GM18508 (cell line): ENCODE measurements at regions not wholly inside any gene's neighbourhood (a gene's known extent, or its start where the extent isn't known, plus 50 kb on each side); places are given as distances from the start of the nearest gene placed in this dataset.
"Not testable (repeated sequence)": the region's sequence is repeated elsewhere in the genome, so short reads cannot be mapped to it uniquely, and the experiment has no call there.

Source experiments
- ATAC-seq: cut with Tn5 transposase; IDR thresholded peaks from one replicate; pipeline ENCODE4 v1.9.1; 2021; ENCODE audit warnings: moderate number of reproducible peaks; ENCODE audit not compliant: insufficient read depth, unreplicated experiment

DNA sequence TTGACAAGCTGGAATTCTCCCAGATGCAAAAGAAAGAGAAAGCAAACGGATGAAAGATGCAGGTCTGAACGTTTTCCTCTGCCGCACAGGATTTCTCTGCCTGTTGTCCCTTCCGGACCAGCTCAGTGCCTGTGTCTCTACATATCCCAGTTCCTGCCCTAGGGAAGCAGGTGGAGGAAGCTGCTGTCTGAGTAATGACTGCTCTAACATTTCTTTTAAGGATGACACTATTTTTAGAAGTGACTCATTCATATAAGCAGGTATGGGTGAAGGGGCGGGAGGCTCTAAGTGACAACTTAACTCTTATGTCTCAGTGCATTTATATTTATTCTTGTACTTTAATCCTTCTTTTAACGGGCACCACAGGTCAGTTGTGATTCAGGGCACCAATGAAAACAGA lies 128.8 kb downstream of the SLC24A2 start:
- no peak for ATAC-seq

- ATAC-seq: no peak
Observed at GRCh38 chr9:19656704-19657103, 132.1 kb downstream of the SLC24A2 start.

- no peak for ATAC-seq
Observed at GRCh38 chr9:19651681-19652080, 137.2 kb downstream of the SLC24A2 start.

GRCh38 chr9:19650312-19650711 lies 138.5 kb downstream of the SLC24A2 start:
- no peak for ATAC-seq

DNA sequence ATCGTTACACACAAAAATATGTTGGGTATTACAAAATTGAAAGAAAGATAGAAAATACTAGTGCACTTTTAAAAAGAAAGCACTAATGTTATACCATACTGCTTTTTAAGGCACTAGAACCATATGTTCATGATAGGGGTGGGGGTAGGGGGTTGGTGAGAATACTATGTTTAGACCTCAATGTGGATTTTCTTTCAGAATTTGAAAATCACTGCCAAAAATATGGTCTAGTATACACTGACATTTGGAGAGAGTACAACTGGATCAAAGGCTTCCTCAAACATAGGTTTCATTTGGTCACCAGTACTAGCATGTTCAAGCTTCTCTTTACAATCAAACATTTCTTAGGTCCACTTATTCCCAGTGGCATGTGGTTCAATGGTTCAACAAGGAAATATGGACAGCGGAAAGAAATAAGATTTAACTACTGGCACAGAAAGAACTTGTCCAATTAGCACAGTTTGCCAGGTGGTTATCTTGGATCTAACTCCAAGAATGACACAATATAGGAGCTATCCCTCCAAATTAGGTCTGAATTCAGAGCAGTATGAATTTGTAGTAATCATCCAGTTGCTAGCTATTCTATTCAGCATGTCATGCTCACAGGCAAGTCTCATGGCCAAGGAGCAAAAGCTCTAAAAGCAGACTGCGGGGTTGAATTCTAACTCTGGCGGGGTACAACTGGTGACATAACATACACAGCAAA lies 139.3 kb downstream of the SLC24A2 start:
- ATAC-seq: no peak

DNA sequence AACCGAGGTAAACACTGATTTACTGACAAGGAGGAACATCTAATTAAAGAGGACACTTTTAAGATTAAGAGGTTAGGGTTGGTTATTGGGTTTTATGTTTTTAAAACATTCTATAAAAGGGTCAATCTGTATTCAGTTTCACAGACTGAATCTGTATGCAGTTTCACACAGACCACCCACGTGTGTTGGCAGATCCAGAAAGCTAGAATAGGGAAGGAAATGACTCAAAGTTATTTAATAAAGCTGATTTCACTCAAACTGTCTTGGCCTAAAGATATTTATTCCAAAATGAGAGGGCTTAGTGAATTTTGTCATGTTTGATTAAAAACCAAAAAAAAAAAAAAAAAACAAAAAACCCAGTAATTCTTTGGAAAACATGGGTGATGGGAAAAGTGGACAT lies 140.2 kb downstream of the SLC24A2 start:
- ATAC-seq: no peak

GRCh38 chr9:19643875-19644274 lies 145.0 kb downstream of the SLC24A2 start:
- no peak for ATAC-seq

GRCh38 chr9:19642256-19642655 lies 146.6 kb downstream of the SLC24A2 start:
- no peak for ATAC-seq

DNA sequence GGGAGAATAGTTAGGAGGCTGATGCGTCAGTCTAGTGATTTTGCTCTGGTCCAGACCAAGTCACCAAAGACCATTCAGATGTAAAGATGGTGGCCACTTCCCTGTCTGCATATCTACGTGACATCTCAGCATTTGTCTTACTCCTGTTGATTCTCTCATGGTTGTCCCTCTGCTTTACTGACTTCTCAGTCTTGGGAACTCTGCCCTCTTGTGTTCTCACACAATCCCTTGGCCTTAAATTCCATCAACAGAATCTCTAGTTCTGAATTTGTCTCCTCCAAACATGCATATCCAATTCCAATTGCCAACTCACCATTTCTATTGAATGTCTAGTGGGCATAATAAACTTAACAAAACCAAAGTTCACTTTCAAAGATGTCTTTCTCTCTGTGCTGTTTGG lies 147.8 kb downstream of the SLC24A2 start:
- no peak for ATAC-seq

- no peak for ATAC-seq
Observed at GRCh38 chr9:19640014-19640413, 148.8 kb downstream of the SLC24A2 start.

- ATAC-seq: no peak
Observed at GRCh38 chr9:19637084-19637483, 151.8 kb downstream of the SLC24A2 start.

DNA sequence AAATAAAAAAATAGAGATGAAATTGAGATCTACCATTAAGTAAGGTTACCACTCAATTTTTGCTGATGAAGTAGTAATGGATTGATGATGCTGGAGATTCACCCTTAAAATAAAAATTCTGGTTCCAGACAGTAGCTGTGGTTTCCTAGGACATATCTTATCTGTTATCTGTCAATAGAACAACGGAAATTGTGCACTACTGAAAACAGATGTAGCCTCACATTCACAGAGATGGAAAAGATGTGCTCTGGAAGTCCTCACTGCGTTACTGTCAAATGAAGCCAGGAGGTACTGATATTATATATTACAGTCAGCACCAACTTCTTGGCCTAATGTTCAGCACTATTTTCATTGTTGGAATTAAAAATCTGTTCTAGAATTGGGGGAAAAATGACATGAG lies 154.0 kb downstream of the SLC24A2 start:
- ATAC-seq: no peak

DNA sequence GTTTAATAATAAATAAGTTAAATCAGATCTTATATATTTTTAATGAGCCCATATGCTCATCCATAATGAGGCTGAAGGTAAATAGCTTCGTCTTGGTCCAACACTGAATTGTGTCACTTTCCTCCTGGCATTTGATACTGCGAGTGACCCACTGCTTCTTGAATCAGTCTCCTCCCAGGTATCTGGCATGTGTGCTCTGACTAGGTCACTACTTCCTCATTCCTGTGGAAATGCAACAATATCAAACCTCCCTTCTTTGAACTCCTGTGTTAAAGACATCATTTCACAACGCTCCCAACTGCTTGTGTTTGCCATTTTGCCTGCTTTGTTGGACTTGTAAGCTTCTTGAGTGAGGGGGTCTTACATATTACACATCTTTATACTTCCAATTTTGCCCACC lies 157.7 kb downstream of the SLC24A2 start:
- no peak for ATAC-seq

GRCh38 chr9:19630760-19631159 lies 158.1 kb downstream of the SLC24A2 start:
- ATAC-seq: no peak

- no peak for ATAC-seq
Observed at GRCh38 chr9:19629488-19629887, 159.3 kb downstream of the SLC24A2 start.

DNA sequence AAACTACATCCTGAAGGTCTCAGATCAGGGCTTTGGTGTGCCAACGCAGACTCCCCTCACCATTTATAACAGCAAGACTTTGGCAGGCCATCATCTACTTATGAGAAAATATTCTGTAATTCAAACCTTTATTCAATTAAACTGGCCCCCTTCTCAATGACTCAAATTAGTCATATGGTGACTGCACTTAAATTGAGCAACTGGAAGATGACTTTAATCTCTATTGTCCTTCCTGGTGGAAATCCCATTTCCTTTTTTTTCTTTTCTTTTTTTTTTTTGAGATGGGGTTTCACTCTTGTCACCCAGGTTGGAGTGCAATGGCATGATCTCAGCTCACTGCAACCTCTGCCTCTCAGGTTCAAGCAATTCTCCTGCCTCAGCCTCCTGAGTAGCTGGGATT lies 163.4 kb downstream of the SLC24A2 start:
- not testable (repeated sequence) for ATAC-seq

GRCh38 chr9:19624519-19624918 lies 164.3 kb downstream of the SLC24A2 start:
- no peak for ATAC-seq

GRCh38 chr9:19623941-19624340 lies 164.9 kb downstream of the SLC24A2 start:
- no peak for ATAC-seq

GRCh38 chr9:19620326-19620725 lies 168.5 kb downstream of the SLC24A2 start:
- ATAC-seq: no peak

GRCh38 chr9:19619221-19619620 lies 169.6 kb downstream of the SLC24A2 start:
- no peak for ATAC-seq

- ATAC-seq: no peak
Observed at GRCh38 chr9:19618816-19619215, 170.0 kb downstream of the SLC24A2 start.

DNA sequence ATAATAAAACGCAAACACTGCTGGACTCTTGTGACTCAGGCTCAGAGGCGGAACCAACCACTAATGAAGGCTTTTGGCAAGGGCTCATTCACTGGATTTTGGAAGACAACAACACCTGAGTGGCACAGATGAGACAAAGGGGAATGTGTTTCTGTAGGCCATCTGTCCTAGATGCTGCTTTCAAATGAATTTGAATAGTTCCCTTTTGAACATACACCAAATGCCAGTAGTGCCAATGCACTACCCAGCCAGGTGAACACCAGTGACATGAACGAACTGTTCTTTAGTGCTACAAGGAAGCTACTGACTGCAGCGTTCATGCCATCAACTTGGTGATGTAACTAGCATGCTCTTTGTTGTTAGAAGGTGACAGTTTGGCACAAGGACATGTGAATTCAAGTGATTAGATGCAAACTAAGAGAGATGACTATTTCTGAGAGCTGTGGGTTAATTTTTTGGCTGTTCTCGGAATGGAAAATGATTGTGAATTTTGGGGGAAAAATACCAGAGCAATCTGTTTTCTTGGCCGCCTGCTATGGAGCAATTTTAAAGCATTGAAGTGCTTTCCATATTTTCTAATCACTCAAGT lies 173.7 kb downstream of the SLC24A2 start:
- ATAC-seq: no peak
